Left lung (tissue), 4 donors: ENCODE measurements at regions not wholly inside any gene's neighbourhood (a gene's known extent, or its start where the extent isn't known, plus 50 kb on each side); places are given as distances from the start of the nearest gene placed in this dataset.
A peak's percentile ranks its signal among the peaks of the same experiment; 100 is the strongest.

Experiments used
- ATAC-seq: fragments of 200-7000 bp; cut with Tn5 transposase; one replicate; pipeline ENCODE4 v1.9.1; 2020; ENCODE audit warnings: moderate library complexity
- DNase-seq, 4 donors: peaks; one replicate each; pipeline ENCODE4 v3.0.0-alpha.2; 2013 to 2020
- H3K27ac ChIP-seq, 2 donors: fragments of 200-600 bp; sonication (generic) in 1 of 2; one replicate each; pipeline versions ENCODE4 v1.5.0 to v1.8.0; 2020 to 2021
- H3K27me3 ChIP-seq, 2 donors: fragments of 200-600 bp; sonication (generic) in 1 of 2; one replicate each; pipeline versions ENCODE4 v1.5.0 to v1.8.0; 2020 to 2021
- H3K36me3 ChIP-seq, 2 donors: fragments of 200-600 bp; sonication (generic) in 1 of 2; one replicate each; pipeline versions ENCODE4 v1.5.0 to v1.8.0; 2020 to 2021
- H3K4me1 ChIP-seq, 2 donors: fragments of 200-600 bp; one replicate each; pipeline ENCODE4 v1.8.0; 2021
- H3K4me3 ChIP-seq, 2 donors: fragments of 200-600 bp; sonication (generic) in 1 of 2; one replicate each; pipeline versions ENCODE4 v1.5.0 to v1.8.0; 2020 to 2021; ENCODE audit warnings: mild to moderate bottlenecking in 1 of 2
- H3K9me3 ChIP-seq, 2 donors: fragments of 200-600 bp; sonication (generic) in 1 of 2; one replicate each; pipeline versions ENCODE4 v1.5.0 to v1.8.0; 2020 to 2021
- intact Hi-C, 2 donors: fragments of 100-400 bp; cut with DNase I; formaldehyde crosslinking; loops; one replicate each; pipeline versions ENCODE4 v1.11.2 to v1.14.2; 2022
- TF ChIP-seq, protein P1 (sequence below), 2 donors: fragments of 200-600 bp; sonication (generic) in 1 of 2; IDR thresholded peaks; one replicate each; pipeline versions ENCODE4 v1.5.0 to v1.8.0; 2021; ENCODE audit warnings: antibody characterized with exemption in 2 of 2
- donor health status: DM: no; HTN: yes; CAD: no.
- donor health status: DM: no; HTN: no; CAD: no.

- intact Hi-C loops = no loop called here
- H3K27ac ChIP-seq = no peak overlapping the region
- peak in 1 of 4 donors; percentile 47 for DNase-seq
- H3K36me3 ChIP-seq = no peaks in the 10 kb centered on the region
- no peak for ATAC-seq
- no peaks in the 10 kb centered on the region for H3K27me3 ChIP-seq
- peaks cover 0 to 3% of the 10 kb centered on the region in 2 donors for H3K9me3 ChIP-seq
- no peak overlapping the region for H3K4me3 ChIP-seq
- H3K4me1 ChIP-seq = no peaks in the 10 kb centered on the region
- TF ChIP-seq, protein P1, sequence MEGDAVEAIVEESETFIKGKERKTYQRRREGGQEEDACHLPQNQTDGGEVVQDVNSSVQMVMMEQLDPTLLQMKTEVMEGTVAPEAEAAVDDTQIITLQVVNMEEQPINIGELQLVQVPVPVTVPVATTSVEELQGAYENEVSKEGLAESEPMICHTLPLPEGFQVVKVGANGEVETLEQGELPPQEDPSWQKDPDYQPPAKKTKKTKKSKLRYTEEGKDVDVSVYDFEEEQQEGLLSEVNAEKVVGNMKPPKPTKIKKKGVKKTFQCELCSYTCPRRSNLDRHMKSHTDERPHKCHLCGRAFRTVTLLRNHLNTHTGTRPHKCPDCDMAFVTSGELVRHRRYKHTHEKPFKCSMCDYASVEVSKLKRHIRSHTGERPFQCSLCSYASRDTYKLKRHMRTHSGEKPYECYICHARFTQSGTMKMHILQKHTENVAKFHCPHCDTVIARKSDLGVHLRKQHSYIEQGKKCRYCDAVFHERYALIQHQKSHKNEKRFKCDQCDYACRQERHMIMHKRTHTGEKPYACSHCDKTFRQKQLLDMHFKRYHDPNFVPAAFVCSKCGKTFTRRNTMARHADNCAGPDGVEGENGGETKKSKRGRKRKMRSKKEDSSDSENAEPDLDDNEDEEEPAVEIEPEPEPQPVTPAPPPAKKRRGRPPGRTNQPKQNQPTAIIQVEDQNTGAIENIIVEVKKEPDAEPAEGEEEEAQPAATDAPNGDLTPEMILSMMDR (IDR thresholded peaks at IDR 0.05) = no peak
Measured at GRCh38 chr10:125547010-125547650, 135.8 kb downstream of the TEX36 start.

DNA sequence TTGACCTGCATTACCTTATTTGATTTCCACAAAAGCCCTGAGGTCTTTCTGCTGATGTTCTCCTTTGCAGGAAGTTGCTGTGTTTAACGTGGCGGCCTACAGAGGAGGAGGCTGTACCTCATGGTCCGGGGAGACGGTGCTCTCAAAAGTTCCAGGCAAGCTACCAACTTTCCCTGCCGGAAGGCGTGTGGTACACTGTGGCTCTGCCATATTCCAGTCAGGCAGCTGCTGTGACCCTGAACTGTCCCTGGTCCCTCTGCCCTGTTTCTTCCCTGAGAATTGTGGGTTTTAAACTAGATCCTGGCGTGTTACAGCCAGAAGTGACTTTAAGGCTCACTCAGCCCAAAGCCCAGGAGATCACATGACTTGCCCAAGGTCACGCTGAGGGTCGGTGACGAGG lies 139.2 kb downstream of the TEX36 start:
- Histone ChIP-seq H3K4me3 (no peak overlapping the region), H3K27me3 (peaks cover 0 to 4% of the 10 kb centered on the region in 2 donors), H3K4me1 (no peaks in the 10 kb centered on the region), H3K27ac (no peak overlapping the region), H3K9me3 (no peaks in the 10 kb centered on the region), H3K36me3 (no peaks in the 10 kb centered on the region)
- ATAC-seq = no peak
- no peak for DNase-seq
- TF ChIP-seq, protein P1 (IDR thresholded peaks at IDR 0.05) = no peak
- intact Hi-C loops = no loop called here

GRCh38 chr10:125538947-125539731 lies 143.8 kb downstream of the TEX36 start:
- Histone ChIP-seq H3K27ac (no peak overlapping the region), H3K36me3 (no peaks in the 10 kb centered on the region), H3K27me3 (peaks cover 0 to 4% of the 10 kb centered on the region in 2 donors), H3K9me3 (no peaks in the 10 kb centered on the region), H3K4me3 (no peak overlapping the region), H3K4me1 (no peaks in the 10 kb centered on the region)
- ATAC-seq (peak; percentile 69), DNase-seq (peak in 2 of 4 donors; percentile 27 to 46)
- intact Hi-C loops = no loop called here
- TF ChIP-seq, protein P1 (IDR thresholded peaks at IDR 0.05) = no peak

DNA sequence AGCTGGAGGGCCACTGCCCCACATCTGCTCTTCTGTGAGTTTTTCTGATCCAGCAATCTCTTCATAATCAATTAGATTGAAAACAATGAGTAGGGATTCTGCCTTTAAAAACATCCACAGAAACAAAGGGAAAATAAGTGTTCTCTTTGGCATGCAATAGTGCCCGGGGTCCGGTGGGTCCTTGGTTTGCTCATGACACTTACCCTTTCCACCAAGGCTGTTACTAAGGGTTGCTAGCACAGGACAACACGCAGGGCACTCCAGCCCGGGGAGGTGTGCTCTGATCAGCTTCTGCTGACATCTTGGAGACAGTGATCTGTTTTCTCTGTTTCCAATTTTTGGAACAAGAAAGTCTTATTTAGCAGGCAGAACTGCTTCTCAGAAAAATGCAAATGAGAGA lies 146.7 kb downstream of the TEX36 start:
- Histone ChIP-seq H3K27me3 (peaks cover 0 to 4% of the 10 kb centered on the region in 2 donors), H3K4me1 (no peaks in the 10 kb centered on the region), H3K27ac (no peak overlapping the region), H3K9me3 (no peaks in the 10 kb centered on the region), H3K36me3 (no peaks in the 10 kb centered on the region), H3K4me3 (no peak overlapping the region)
- ATAC-seq = no peak
- intact Hi-C loops = no loop called here
- TF ChIP-seq, protein P1 (IDR thresholded peaks at IDR 0.05) = no peak
- DNase-seq = no peak

GRCh38 chr10:125535559-125535958 lies 147.4 kb downstream of the TEX36 start:
- intact Hi-C loops = no loop called here
- DNase-seq (no peak), ATAC-seq (no peak)
- TF ChIP-seq, protein P1 (IDR thresholded peaks at IDR 0.05) = no peak
- H3K4me3 ChIP-seq = no peak overlapping the region
- no peaks in the 10 kb centered on the region for H3K9me3 ChIP-seq
- no peaks in the 10 kb centered on the region for H3K36me3 ChIP-seq
- no peaks in the 10 kb centered on the region for H3K4me1 ChIP-seq
- peaks cover 0 to 4% of the 10 kb centered on the region in 2 donors for H3K27me3 ChIP-seq
- no peak overlapping the region for H3K27ac ChIP-seq
